Hematopoietic multipotent progenitor cell treated with erythropoietin and hydrocortisone succinate and interleukin-3 and kit ligand, for 17 days (in vitro differentiated cells): ENCODE measurements at regions not wholly inside any gene's neighbourhood (a gene's known extent, or its start where the extent isn't known, plus 50 kb on each side); places are given as distances from the start of the nearest gene placed in this dataset.

Experiments used
- DNase-seq: peaks from one replicate; pipeline ENCODE4 v3.0.0-alpha.2; 2015; ENCODE audit warnings: low spot score

DNA sequence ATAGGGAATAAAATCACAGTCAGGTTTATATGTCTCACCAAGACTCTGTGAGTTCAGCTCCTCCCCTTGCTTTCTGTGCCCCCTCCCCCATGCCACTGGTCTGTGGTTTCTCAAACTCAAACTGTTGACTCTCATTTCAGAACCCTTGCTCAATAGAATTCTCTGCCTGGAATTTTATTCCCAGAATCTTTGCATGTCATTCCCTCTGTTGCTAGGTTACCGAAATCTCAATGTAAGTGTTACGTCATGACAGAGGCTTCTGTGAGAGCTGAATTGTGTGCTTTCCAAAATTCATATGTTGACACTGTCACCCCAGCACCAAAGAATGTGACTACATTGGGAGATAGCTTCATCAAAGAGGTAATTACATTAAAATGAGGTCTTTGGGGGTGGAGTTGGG, 1938.8 kb downstream of the TP53TG3F start:
- DNase-seq, result no peak

GRCh38 chr16:35399133-35399532, 1939.7 kb downstream of the TP53TG3F start:
- DNase-seq, result no peak

- no peak for DNase-seq
Observed at GRCh38 chr16:35404273-35404672, 1944.9 kb downstream of the TP53TG3F start.

DNA sequence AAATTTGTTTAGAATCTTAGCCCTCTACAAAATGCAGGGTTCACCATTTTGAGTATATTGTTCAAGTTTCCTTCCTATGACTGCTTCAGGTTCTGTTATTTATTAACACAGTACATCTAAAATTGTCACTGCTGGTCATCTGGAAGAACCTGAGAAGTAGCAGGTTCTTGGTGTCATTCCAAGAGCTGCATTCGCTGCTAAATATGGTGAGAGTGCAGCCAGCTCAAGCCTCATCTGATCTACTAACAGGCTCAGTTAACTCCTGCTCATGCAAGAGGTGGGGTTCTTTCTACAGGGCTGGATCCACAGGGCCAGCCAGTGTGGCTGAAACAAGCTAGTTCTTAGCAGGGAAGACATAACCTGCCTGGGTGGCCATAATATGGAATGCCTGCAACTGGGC, 1946.1 kb downstream of the TP53TG3F start:
- DNase-seq, result no peak

DNA sequence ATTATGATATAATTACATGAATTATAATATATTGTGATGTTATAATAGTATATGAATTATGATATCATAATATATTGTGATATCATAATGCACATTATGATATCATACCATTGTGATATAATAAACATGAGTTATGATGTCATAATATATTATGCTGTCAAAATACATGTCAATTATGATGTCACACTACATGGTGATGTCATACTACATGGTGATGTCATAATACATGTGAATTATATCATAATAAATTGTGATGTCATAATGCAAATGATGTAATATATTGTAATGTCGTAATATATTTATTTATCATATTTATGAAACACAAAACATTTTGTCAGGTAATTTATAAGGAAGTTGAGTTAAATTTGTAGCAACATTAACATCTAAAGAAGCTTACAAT, 1950.1 kb downstream of the TP53TG3F start:
- no peak for DNase-seq

GRCh38 chr16:35410438-35410837, 1951.0 kb downstream of the TP53TG3F start:
- no peak for DNase-seq

- DNase-seq, result no peak
Observed at GRCh38 chr16:35411156-35411555, 1951.7 kb downstream of the TP53TG3F start.

DNA sequence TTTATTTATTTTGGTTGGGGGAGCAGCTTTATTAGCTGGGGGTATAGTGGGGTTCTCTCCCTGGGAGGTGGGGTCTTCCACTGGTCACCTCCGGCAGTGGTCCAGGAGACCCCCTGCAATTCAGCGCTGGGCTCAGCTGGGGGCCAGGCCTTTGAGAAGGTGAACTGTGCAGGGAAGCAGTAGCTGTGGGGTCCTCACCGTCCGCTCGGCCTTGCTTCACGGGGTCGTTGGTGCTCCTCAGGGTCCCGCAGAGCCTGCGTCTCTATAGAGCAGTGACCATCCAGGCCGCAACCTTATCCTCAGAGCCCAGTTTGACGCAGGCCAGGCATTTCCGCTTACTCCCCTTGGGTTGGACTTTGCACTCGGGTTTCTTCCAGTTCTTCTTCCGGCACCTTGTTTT, 1954.7 kb downstream of the TP53TG3F start:
- DNase-seq, result no peak

- DNase-seq, result no peak
Observed at GRCh38 chr16:35414563-35414962, 1955.2 kb downstream of the TP53TG3F start.

GRCh38 chr16:35425270-35425669, 1965.9 kb downstream of the TP53TG3F start:
- DNase-seq, result no peak

- no peak for DNase-seq
Observed at GRCh38 chr16:35431829-35432663, 1972.6 kb downstream of the TP53TG3F start.

- no peak for DNase-seq
Observed at GRCh38 chr16:35440875-35441274, 1981.5 kb downstream of the TP53TG3F start.

DNA sequence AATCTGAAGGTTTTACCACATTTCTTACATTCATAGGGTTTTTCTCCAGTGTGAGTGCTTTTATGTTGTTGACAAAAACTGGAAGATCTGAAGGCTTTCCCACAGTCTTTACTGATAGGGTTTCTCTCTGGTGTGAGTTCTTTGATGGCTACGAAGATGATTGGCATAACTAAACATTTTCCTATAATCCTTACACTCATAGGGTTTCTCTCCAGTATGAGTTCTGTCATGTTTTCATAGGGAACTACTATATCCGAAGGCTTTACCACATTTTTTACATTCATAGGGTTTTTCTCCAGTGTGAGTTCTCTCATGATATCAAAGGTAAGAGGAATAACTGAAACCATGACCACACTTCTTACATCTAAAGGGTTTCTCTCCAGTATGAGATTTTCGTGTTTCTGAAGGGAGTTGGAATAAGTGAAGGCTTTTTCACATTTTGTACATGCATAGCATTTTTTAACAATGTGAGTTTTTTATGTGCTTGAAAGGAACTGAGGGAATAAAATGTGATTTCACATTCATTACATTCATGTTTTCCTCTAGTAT, 1987.7 kb downstream of the TP53TG3F start:
- no peak for DNase-seq

- no peak for DNase-seq
Observed at GRCh38 chr16:35449663-35450062, 1990.3 kb downstream of the TP53TG3F start.

- DNase-seq, result no peak
Observed at GRCh38 chr16:35450648-35451047, 1991.2 kb downstream of the TP53TG3F start.

DNA sequence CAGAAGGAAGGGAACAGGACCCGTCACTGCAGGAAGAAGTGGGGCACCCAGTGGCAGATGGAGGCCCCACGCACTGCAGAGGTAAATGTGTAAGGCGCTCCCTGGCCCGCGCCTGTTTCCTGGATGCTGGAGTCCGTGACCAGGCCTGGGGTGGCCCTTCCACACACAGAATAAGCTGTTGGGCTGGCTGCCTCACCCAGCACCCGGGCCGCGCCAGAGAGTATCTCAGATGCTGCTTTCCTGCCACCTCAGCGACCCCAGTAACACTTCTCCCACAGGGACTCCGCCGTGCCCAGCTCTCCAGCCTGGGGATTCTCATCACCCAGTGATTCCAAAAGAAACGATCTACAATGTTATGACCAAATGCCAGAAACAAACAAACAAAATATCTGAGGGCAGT, 1993.1 kb downstream of the TP53TG3F start:
- DNase-seq, result no peak

DNA sequence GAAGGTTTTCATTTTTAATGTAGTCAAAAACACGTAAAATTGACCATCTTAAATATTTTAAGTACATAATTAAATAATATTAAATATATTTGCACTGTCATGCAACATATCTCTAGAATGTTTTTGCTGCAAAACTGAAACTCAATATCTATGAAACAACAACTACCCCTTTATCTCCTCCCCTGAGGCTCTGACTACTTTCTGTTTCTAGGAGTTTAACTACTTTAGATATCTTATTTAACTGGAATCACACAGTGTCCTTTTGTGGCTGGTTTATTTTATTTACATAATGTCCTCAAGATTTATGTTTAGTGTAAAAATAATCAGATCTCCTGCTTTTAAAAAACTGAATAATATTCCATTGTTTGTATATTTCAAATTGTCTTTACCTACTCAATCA, 2003.9 kb downstream of the TP53TG3F start:
- no peak for DNase-seq

DNA sequence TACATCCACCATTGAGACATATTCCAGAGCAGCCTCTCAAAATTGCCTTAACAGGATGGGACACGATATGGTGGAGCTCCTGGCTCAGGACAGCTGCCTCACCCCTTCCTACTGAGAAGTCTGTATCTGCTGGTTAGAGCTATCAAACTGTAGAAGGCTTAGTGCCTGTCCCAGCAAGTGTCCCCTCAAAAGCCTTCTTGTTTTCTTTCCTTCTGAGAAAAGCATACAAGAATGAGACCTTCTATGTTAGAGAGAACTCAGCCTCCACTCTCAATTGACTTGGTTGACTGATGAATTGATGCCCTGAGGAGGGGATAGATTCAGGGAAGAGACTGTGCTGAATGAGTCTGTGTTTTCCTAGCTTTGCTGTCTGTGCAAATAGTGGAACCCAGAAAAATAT, 2020.9 kb downstream of the TP53TG3F start:
- no peak for DNase-seq

GRCh38 chr16:35480988-35481387, 2021.6 kb downstream of the TP53TG3F start:
- DNase-seq, result no peak

GRCh38 chr16:35485915-35486314, 2026.5 kb downstream of the TP53TG3F start:
- no peak for DNase-seq

DNA sequence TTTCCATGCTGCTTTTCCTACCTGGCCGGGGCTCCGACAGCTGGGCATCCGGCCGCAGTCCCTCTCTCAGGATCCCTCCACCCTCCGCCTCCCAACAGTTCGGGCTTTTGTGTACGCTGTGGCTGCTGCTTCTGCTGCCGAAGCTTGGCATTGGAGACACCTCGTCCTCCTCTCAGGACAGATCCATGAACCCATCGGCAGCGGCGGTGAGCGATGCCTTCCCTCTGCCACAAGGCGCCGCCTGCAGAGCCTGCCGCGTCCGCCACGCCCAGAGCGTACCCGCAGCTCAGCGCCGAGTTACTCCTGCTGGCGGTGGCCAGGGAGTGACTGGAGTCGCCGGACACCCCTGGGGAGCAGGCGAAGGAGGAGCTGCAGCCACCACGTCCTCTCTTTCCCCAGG, 2032.8 kb downstream of the TP53TG3F start:
- DNase-seq, result no peak

DNA sequence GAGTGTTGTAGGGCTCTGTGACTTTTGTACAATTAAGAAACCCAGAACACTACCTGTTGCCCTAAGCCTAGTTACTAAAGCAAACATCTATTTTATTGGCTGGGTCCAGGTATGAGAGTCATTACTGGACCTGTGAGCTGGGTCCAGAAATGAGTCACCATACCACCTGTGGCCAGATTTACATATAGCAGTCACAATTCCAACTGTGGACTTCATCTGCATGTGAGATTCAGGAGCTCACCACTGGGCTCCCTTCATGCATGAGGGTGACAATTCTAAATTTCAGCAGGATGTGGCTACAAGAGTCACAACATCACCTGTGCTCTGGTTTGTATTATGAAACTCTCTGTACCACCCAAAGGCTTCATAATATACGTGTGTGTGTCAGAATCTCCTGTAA, 2038.0 kb downstream of the TP53TG3F start:
- no peak for DNase-seq

DNA sequence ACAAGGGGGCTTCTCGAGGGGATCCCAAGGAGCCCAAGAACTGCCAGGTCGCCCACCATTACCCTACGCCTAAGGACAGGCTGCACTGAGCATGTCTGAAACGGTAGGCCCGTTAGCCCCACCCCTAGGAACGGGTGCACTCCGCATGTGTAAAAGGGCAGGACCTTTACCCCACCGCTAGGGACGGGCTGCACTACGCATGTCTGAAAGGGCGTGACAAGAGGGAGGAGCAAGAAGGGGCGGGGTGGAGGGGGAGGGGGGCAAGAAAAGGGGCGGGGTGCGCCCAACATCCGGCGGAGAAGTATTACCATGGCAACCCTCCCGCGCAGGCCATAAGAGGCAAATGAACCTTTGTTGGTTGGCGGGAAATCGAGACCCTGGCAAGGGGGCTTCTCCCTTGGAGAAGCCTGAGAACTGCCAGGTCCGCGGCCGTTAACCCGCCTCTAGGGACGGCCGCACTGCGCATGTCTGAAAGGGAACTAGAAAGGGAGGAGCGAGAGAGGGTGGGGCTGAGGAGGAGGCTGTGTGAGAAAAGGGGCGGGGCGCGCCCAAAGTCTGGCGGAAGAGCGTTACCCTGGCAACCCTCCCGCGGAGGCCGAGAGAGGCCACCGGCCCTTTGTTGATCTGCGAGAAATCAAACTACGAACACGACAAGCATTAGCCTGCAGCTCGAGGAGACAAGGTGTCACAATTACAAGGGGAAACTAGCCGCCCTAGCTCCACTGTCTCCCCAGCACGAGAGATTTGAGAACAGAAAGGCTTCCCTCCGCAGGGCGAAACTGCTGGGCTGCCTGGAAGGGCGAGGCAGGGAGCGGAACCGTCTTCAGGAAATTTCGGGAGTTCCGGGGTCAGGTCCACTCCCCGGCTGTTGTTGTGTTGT, 2046.8 kb downstream of the TP53TG3F start:
- no peak for DNase-seq
